ELF-1 (cell line): ENCODE measurements at regions not wholly inside any gene's neighbourhood (a gene's known extent, or its start where the extent isn't known, plus 50 kb on each side); places are given as distances from the start of the nearest gene placed in this dataset.

ENCODE experiments used
- DNase-seq: peaks from one replicate; pipeline ENCODE4 v3.0.0-alpha.2; 2016; ENCODE audit warnings: low read depth, low spot score

- no peak for DNase-seq
Measured at GRCh38 chr7:108697254-108697653, 127.6 kb downstream of the DNAJB9 start.

DNA sequence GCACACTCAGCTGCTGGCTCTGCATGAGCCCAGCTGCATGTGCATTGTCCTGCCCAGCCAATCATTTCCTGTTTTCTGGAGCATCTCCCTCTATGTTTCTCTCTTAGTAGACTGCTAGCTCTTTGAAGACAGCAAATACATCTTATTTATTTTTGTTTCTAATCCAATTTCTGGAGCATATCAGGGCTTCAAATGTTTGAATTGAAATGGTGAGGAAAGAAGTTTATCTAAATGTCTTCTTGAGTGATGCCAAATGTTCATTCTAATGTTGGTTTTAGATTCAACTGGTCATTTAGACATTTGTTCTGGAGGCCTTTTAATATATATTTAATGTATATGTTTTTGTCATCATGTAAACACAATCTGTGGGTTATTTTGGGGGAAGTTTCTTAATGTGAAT is 141.9 kb downstream of the DNAJB9 start:
- no peak for DNase-seq

DNA sequence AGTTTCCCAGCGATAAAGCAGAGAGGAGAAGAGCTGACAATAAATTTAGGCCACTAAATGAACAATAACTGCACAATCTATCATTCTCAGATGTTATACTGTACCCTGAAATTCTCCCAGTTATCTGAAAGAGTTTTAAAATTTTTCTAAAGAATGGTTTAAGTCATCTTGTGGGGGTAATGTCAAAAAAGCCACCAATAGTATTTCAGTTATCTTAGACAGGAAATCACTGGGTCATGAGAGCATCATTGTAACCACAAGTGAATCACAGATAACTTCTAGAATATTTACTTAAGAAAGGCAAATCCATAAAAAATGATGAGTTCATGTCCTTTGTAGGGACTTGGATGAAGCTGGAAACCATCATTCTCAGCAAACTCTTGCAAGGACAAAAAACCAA is 147.1 kb downstream of the DNAJB9 start:
- no peak for DNase-seq

DNA sequence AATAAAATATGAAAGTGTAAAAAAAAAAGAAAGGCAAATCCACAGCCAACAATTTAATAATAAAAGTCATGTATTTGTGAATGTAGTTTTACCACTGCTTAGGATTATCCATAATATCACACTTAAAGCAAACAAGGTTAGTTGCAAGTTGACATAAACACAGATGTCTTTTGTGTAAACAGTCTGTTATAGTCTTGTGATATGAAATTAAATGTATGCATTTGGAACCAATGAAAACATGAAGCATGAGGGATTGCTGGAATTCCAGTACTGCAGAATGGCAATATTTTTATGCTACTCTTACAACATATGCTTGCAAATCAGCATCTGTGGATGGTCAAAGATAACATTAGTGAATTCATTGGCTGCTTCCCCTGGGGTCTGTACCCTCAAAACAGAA is 148.1 kb downstream of the DNAJB9 start:
- DNase-seq: no peak

- no peak for DNase-seq
Measured at GRCh38 chr7:108719631-108720030, 150.0 kb downstream of the DNAJB9 start.

GRCh38 chr7:108722561-108722960 is 152.9 kb downstream of the DNAJB9 start:
- no peak for DNase-seq

GRCh38 chr7:108723381-108723814 is 153.7 kb downstream of the DNAJB9 start:
- peak; percentile 2 for DNase-seq

DNA sequence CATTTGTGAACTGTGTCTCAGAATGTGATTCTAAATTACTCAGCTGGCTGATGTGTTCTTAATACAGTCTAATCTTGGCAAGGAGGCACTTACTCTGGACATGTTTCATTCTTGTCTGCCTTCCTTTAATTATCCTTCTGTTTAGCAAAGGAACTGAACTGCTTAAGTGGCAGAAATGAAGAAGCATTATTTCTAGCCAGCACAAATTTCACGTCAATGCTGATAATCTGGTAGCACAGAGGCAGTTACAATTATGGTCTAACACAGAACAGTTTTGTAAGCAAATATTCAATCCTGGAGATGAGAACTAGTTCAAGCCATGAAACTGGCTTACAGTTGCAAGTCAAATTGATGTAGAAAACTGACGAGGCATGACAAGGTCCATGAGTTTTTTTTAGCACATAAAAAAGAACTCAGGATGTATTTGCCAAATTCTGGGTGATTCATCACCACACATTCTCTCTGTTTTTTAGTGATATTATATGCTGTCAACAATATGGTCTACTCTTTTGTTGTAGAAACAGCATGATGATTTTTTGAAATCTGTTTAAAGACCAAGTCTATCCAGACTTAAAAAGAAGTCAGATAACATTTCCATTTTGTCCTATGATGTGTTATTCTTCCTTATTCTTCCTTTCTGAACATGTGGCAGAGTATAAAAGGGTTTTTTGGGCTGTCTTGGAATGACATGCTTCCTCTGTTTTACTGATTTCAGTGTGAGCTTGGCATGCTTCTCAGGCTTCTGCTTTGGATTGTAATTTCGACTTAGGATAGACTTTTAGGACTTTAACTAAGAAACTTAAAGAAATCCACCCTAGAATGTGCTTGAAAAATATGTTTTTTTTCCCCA is 154.8 kb downstream of the DNAJB9 start:
- no peak for DNase-seq

DNA sequence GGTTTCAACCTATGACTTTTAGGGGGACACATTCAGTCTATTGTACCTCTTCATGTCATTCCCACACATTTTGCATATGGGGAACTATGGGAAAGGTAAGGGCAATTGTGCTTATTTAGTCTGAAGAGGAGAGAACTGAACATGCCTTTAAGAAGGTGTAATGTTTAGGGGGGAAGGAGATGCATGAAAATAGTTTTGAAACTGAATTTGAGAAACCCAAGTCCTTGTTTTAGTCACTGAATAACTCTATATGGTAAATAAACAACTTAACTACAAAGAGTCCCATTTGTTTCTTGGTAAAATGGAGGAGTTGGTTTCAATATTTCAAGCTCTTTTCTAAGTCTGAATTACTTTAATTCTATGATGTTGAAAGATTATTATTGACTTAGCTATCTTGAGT is 166.1 kb downstream of the DNAJB9 start:
- no peak for DNase-seq

DNA sequence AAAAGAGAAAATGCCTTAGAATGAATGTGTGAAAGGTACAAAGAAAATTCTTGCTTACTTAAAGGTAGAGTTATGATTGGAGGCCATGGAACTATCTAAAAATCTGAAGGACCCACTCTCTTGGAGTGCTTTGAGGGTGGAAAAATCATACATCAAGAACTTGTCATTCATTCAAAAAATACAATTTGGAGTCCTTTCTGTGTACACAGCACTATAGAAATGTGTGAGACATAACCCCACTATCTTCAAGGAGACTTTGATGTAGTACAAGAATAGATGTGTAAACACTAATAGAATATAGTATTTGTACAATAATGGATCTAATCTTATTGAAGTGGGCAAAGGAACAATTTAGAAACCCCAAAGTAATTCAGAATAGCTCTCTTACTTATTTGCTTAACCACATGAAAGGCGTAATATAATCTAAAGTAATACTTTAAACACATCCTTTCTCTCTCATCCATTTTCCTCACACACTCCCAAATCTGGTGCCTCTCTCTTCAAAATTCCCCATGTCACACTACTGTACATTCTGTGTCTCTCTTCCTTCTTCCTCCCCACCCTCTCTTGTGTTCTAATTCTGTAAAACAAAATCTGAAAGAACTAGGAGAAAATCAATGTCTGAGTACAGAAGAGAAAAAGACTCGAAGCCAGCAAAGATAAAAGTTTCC is 166.7 kb downstream of the DNAJB9 start:
- no peak for DNase-seq

DNA sequence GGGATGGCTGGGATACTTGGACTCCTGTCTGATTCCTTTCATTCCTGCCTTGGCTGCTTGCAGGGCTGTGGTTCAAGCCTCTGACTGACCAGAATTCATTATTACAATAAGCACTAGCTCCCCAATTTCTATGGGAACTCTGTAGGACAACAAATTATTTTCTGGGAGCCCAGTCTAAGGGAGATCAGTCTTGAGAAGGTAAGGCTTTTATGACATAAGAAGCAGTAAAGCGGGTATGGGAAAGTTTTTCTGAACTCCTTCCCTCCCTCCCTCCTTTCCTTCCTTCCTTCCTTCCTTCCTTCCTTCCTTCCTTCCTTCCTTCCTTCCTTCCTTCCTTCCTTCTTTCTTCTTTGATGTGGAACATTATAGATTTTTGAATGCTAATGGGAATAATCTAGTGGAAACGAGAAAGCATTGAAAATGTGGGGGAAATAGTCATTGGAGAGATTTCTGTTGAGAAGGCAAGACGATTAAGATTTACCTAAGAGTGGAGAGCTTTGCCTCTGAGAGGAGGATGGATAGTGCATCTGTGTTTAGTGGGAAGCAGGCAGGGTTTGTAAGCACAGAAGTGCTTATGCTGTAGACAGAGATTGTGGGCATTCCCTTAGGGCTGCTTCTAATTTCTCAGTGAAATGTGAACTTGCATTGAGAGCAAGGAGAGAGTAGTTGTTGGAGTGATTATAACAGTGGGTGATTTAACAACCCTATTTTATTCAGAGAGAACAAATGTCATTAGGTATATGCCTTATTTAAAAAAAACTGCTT is 201.5 kb downstream of the DNAJB9 start:
- DNase-seq: no peak

GRCh38 chr7:108771853-108772252 is 202.2 kb downstream of the DNAJB9 start:
- DNase-seq: no peak

DNA sequence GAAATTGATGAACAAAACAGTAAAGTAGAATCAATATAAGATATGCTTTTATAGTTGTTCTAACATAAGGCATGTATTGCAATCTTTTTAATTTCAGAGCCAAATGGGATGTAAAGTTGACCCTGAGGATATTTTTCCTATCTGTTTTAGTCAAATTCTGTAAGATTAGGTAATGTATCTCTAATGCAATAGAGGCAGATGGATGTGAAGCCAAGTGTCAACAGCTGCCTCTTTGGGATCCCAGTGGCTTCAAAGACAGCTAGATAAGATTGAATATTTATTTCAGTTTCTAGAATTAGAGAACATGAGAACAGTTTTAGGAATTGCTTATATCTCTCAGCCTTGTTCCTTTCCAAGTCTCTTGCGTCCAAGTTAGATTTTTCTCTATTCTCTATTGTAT is 208.3 kb downstream of the DNAJB9 start:
- no peak for DNase-seq

GRCh38 chr7:108789451-108789850 is 219.8 kb downstream of the DNAJB9 start:
- no peak for DNase-seq

DNA sequence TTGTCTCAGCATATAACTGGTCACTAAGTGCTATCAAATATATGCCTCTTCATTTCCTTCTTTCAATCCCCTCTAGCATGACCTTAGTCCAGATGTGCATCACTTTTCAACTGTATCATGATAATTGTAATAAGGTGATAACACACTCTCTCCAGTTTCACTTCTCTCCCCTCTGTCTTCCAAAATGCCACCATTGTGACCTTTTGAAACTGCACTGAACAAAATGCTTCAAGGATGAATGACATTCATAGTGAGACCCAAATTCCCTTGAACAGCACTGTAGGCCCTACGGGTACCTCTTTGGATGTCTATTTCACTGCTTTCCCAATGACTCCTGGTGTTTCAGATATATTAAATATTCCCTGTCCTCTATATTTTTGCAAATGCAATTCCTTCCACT is 224.8 kb downstream of the DNAJB9 start:
- no peak for DNase-seq

DNA sequence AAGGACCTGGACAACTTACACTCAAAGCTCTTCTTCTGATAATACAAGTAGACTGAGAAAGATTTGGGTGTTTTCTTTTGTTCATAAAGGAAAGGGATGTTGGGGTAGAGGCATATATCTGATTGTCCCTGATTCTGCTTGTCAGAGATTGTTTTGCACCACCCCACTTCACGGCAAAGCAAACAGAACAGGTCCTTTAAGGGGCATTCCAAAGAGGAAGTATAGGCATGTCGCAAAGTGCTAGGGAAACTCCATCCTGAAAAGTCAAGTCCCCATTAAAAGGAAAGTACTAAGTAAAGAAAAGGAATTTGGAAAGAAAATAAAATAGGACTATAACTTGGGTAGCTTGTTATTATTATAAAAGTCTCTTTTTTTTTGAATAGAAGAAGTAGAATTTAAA is 233.0 kb downstream of the DNAJB9 start:
- DNase-seq: no peak

DNA sequence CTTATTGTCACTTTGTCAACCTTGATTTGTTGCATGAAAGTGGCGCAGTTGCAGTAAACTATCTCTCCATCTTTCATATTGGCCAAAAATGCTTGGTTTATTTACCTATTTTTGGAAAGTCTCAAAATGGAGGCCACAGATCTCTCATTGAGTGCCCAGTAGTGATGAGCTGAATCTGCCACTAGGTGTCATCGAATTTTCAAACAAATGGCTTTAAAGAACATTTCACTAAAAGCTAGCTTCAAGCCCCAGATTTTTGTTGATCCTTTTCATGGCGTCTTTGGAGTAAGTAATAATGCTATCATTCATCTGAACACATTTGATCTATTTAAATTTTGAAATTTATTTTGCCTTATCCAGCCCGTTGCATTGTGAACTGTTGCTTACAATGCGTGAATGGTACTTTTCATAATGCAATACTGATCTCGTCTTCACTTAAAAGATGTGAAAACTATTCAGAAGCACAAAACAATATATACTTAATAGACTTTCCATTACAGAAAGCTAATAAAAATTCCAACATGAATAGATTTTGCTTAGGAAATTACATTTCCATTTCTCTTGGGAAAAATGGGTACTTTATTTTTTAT is 236.2 kb downstream of the DNAJB9 start:
- peak; percentile 14 for DNase-seq

- DNase-seq: no peak
Measured at GRCh38 chr7:108808549-108809266, 239.0 kb downstream of the DNAJB9 start.

DNA sequence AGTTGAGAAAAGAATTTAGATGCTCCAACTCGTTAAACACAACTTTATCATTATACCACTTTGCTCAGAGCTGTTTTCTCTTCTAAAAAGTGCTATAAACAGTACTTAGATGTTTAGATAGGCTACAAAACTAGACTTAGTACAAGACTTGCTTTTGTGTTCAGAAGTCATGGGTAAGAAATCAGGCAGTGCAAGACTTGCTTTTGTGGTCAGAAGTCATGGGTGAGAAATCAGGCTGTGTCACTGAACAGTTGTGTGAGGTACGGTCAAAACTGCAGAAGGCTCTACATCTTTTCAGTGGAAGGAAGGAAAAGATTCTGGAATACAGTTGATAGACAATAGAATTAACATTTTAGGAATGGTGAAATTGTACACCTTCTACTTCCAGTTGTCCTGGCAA is 239.7 kb downstream of the DNAJB9 start:
- no peak for DNase-seq

- no peak for DNase-seq
Measured at GRCh38 chr7:108810756-108811385, 241.2 kb downstream of the DNAJB9 start.
